BE2C (cell line): ENCODE measurements at regions not wholly inside any gene's neighbourhood (a gene's known extent, or its start where the extent isn't known, plus 50 kb on each side); places are given as distances from the start of the nearest gene placed in this dataset.
A peak's percentile ranks its signal among the peaks of the same experiment; 100 is the strongest.
"Not testable (repeated sequence)": the region's sequence is repeated elsewhere in the genome, so short reads cannot be mapped to it uniquely, and the experiment has no call there.

ENCODE experiments used
- DNase-seq: peaks from one replicate; pipeline ENCODE4 v3.0.0-alpha.2; 2020
- H3K27me3 ChIP-seq: fragments of 250-450 bp; sonication (Bioruptor Pico); 2 replicates; pipeline ENCODE4 v1.5.1; 2020; ENCODE audit warnings: mild to moderate bottlenecking
- H3K36me3 ChIP-seq: fragments of 250-450 bp; sonication (Bioruptor Pico); 2 replicates; pipeline ENCODE4 v1.5.1; 2020; ENCODE audit warnings: mild to moderate bottlenecking
- H3K4me1 ChIP-seq: fragments of 250-450 bp; sonication (Bioruptor Pico); 2 replicates; pipeline ENCODE4 v1.5.1; 2020
- H3K4me3 ChIP-seq: 2 replicates; pipeline ENCODE4 v1.5.1; 2011; ENCODE audit warnings: low read depth, low read length
- H3K9me3 ChIP-seq: fragments of 250-450 bp; sonication (Bioruptor Pico); 2 replicates; pipeline ENCODE4 v1.5.1; 2020
- CTCF ChIP-seq: IDR thresholded peaks from 2 replicates; pipeline ENCODE4 v1.5.1; 2012; ENCODE audit warnings: mild to moderate bottlenecking, low read depth, low read length

GRCh38 chr4:117574085-117574484 is 460.2 kb upstream of the NDST3 start:
- Histone ChIP-seq H3K27me3 (no peaks in the 10 kb centered on the region), H3K36me3 (no peaks in the 10 kb centered on the region), H3K4me3 (no peak overlapping the region), H3K4me1 (no peaks in the 10 kb centered on the region), H3K9me3 (no peaks in the 10 kb centered on the region)
- TF ChIP-seq CTCF, result no peak
- DNase-seq, result no peak

- no peak for TF ChIP-seq CTCF
- H3K4me3 ChIP-seq, result no peak overlapping the region
These were observed 458.4 kb upstream of the NDST3 start for GRCh38 chr4:117575850-117576249.

GRCh38 chr4:117577686-117578311 is 456.5 kb upstream of the NDST3 start:
- Histone ChIP-seq H3K4me3 (no peak overlapping the region), H3K27me3 (no peaks in the 10 kb centered on the region), H3K4me1 (no peaks in the 10 kb centered on the region), H3K36me3 (no peaks in the 10 kb centered on the region), H3K9me3 (no peaks in the 10 kb centered on the region)
- no peak for TF ChIP-seq CTCF
- DNase-seq, result no peak

More at GRCh38 chr4:117575850-117576249, 458.4 kb upstream of the NDST3 start:
- Histone ChIP-seq H3K9me3 (no peaks in the 10 kb centered on the region), H3K4me1 (no peaks in the 10 kb centered on the region), H3K36me3 (no peaks in the 10 kb centered on the region), H3K27me3 (no peaks in the 10 kb centered on the region)
- DNase-seq, result no peak

GRCh38 chr4:117588771-117589170 is 445.5 kb upstream of the NDST3 start:
- DNase-seq, result no peak
- no peak for TF ChIP-seq CTCF

GRCh38 chr4:117596917-117597480 is 437.3 kb upstream of the NDST3 start:
- Histone ChIP-seq H3K27me3 (no peaks in the 10 kb centered on the region), H3K4me1 (peaks cover 9% of the 10 kb centered on the region), H3K4me3 (no peak overlapping the region), H3K9me3 (no peaks in the 10 kb centered on the region), H3K36me3 (no peaks in the 10 kb centered on the region)
- no peak for TF ChIP-seq CTCF
- peak; percentile 12 for DNase-seq

More at GRCh38 chr4:117588771-117589170, 445.5 kb upstream of the NDST3 start:
- Histone ChIP-seq H3K4me1 (no peaks in the 10 kb centered on the region), H3K4me3 (no peak overlapping the region), H3K9me3 (no peaks in the 10 kb centered on the region), H3K36me3 (no peaks in the 10 kb centered on the region), H3K27me3 (no peaks in the 10 kb centered on the region)

- H3K4me1 ChIP-seq, H3K27me3 ChIP-seq, H3K9me3 ChIP-seq, H3K4me3 ChIP-seq, DNase-seq, H3K36me3 ChIP-seq: not testable (repeated sequence)
These were observed 434.9 kb upstream of the NDST3 start for GRCh38 chr4:117599393-117599792.

- H3K4me1 ChIP-seq, H3K27me3 ChIP-seq, H3K9me3 ChIP-seq, H3K4me3 ChIP-seq, H3K36me3 ChIP-seq, DNase-seq: not testable (repeated sequence)
These were observed 433.4 kb upstream of the NDST3 start for GRCh38 chr4:117600936-117601335.
